H9 (cell line): ENCODE measurements at regions not wholly inside any gene's neighbourhood (a gene's known extent, or its start where the extent isn't known, plus 50 kb on each side); places are given as distances from the start of the nearest gene placed in this dataset.

Experiments
- DNase-seq: peaks from one replicate; pipeline ENCODE4 v3.0.0-alpha.2; 2017
- H2AFZ ChIP-seq: one replicate; pipeline ENCODE4 v1.6.1; 2013; ENCODE audit warnings: mild to moderate bottlenecking, low read length, control low read depth, moderate library complexity
- H2AK5ac ChIP-seq: 2 replicates; pipeline ENCODE4 v1.6.1; 2013; ENCODE audit warnings: low read length, control low read depth, mixed read lengths; ENCODE audit not compliant: insufficient read length
- H2BK120ac ChIP-seq: one replicate; pipeline ENCODE4 v1.6.1; 2013; ENCODE audit warnings: low read depth, mild to moderate bottlenecking, low read length, control low read depth, inconsistent platforms; ENCODE audit not compliant: poor library complexity, severe bottlenecking
- H2BK12ac ChIP-seq: 2 replicates; pipeline ENCODE4 v1.6.1; 2013; ENCODE audit warnings: low read length, control low read depth, mixed read lengths, low read depth; ENCODE audit not compliant: insufficient read length
- H2BK15ac ChIP-seq: 2 replicates; pipeline ENCODE4 v1.6.1; 2013; ENCODE audit warnings: low read depth, low read length, control low read depth
- H2BK20ac ChIP-seq: one replicate; pipeline ENCODE4 v1.6.1; 2013; ENCODE audit warnings: low read depth, mild to moderate bottlenecking, low read length, control low read depth, inconsistent platforms; ENCODE audit not compliant: poor library complexity, severe bottlenecking
- H2BK5ac ChIP-seq: 2 replicates; pipeline ENCODE4 v1.6.1; 2013; ENCODE audit warnings: low read length, control low read depth, mixed read lengths; ENCODE audit not compliant: insufficient read length
- H3K14ac ChIP-seq: 2 replicates; pipeline ENCODE4 v1.6.1; 2013; ENCODE audit warnings: low read length, control low read depth; ENCODE audit not compliant: insufficient read depth
- H3K18ac ChIP-seq: 2 replicates; pipeline ENCODE4 v1.6.1; 2013; ENCODE audit warnings: low read depth, mild to moderate bottlenecking, mixed read lengths, low read length, control low read depth; ENCODE audit not compliant: insufficient read length
- H3K23ac ChIP-seq: 2 replicates; pipeline ENCODE4 v1.6.1; 2013; ENCODE audit warnings: low read length, control low read depth, mixed read lengths, low read depth; ENCODE audit not compliant: insufficient read length
- H3K23me2 ChIP-seq: 2 replicates; pipeline ENCODE4 v1.6.1; 2013; ENCODE audit warnings: low read depth, mild to moderate bottlenecking, mixed read lengths, low read length, control low read depth; ENCODE audit not compliant: insufficient read length, poor library complexity, severe bottlenecking
- H3K27ac ChIP-seq: 2 replicates; pipeline ENCODE4 v1.5.1; 2013; ENCODE audit warnings: low read length, control low read depth, mixed read lengths, low read depth; ENCODE audit not compliant: insufficient read length
- H3K27me3 ChIP-seq: 2 replicates; pipeline ENCODE4 v1.6.1; 2013; ENCODE audit warnings: low read length, control low read depth, inconsistent platforms; ENCODE audit not compliant: insufficient read depth
- H3K4ac ChIP-seq: 2 replicates; pipeline ENCODE4 v1.6.1; 2013; ENCODE audit warnings: low read depth, mild to moderate bottlenecking, control low read depth, inconsistent platforms, low read length, moderate library complexity
- H3K4me1 ChIP-seq: 2 replicates; pipeline ENCODE4 v1.6.1; 2013; ENCODE audit warnings: low read length, control low read depth, inconsistent platforms; ENCODE audit not compliant: insufficient read depth
- H3K4me2 ChIP-seq: 2 replicates; pipeline ENCODE4 v1.6.1; 2013; ENCODE audit warnings: low read length, control low read depth, mixed read lengths; ENCODE audit not compliant: insufficient read length, insufficient read depth
- H3K56ac ChIP-seq: 2 replicates; pipeline ENCODE4 v1.6.1; 2013; ENCODE audit warnings: low read depth, mild to moderate bottlenecking, mixed read lengths, low read length, control low read depth; ENCODE audit not compliant: insufficient read length
- H3K79me1 ChIP-seq: 2 replicates; pipeline ENCODE4 v1.6.1; 2013; ENCODE audit warnings: low read depth, mild to moderate bottlenecking, moderate library complexity, low read length, control low read depth, inconsistent platforms; ENCODE audit not compliant: insufficient read depth, poor library complexity, severe bottlenecking
- H3K79me2 ChIP-seq: 2 replicates; pipeline ENCODE4 v1.6.1; 2013; ENCODE audit warnings: low read length, control low read depth, inconsistent platforms; ENCODE audit not compliant: insufficient read depth
- H3K9ac ChIP-seq: 2 replicates; pipeline ENCODE4 v1.6.1; 2013; ENCODE audit warnings: low read length, control low read depth, mixed read lengths; ENCODE audit not compliant: insufficient read length; ENCODE audit errors: extremely low read depth
- H3K9me3 ChIP-seq: one replicate; pipeline ENCODE4 v1.6.1; 2013; ENCODE audit warnings: low read depth, low read length, inconsistent platforms; ENCODE audit not compliant: control insufficient read depth
- H3T11ph ChIP-seq: one replicate; pipeline ENCODE4 v1.6.1; 2013; ENCODE audit warnings: mild to moderate bottlenecking, low read length, control low read depth, inconsistent platforms
- H4K20me1 ChIP-seq: one replicate; pipeline ENCODE4 v1.6.1; 2013; ENCODE audit not compliant: control insufficient read depth, insufficient read length, insufficient read depth
- H4K5ac ChIP-seq: 2 replicates; pipeline ENCODE4 v1.6.1; 2013; ENCODE audit warnings: low read depth, mild to moderate bottlenecking, mixed read lengths, low read length, control low read depth; ENCODE audit not compliant: insufficient read length
- H4K8ac ChIP-seq: replicated peaks from 2 replicates; pipeline ENCODE4 v1.6.1; 2013; ENCODE audit warnings: low read length, control low read depth, mixed read lengths, low read depth; ENCODE audit not compliant: insufficient read length
- H4K91ac ChIP-seq: 2 replicates; pipeline ENCODE4 v1.6.1; 2013; ENCODE audit warnings: low read depth, mild to moderate bottlenecking, moderate library complexity, mixed read lengths, low read length, control low read depth; ENCODE audit not compliant: insufficient read length
- H3K27ac Mint-ChIP-seq, 3 experiments: 2 replicates in 2 of 3; 3 replicates in 1 of 3; pipeline ENCODE4 v1.8.0; 2020 to 2021; ENCODE audit warnings: mixed read lengths in 3 of 3, mild to moderate bottlenecking in 1 of 3, moderate library complexity in 1 of 3
- H3K27me3 Mint-ChIP-seq: 2 replicates; pipeline ENCODE4 v1.8.0; 2021; ENCODE audit warnings: low read depth, mild to moderate bottlenecking, moderate library complexity, mixed read lengths
- H3K36me3 Mint-ChIP-seq, 3 experiments: 2 replicates in 2 of 3; 3 replicates in 1 of 3; pipeline ENCODE4 v1.8.0; 2020 to 2021; ENCODE audit warnings: low read depth in 3 of 3, mixed read lengths in 3 of 3; ENCODE audit not compliant: insufficient read depth in 1 of 3
- H3K4me1 Mint-ChIP-seq, 2 experiments: 2 replicates each; pipeline ENCODE4 v1.8.0; 2020; ENCODE audit warnings: mixed read lengths in 2 of 2
- H3K4me3 Mint-ChIP-seq, 2 experiments: 2 replicates in 1 of 2; 3 replicates in 1 of 2; pipeline ENCODE4 v1.8.0; 2020 to 2021; ENCODE audit warnings: mild to moderate bottlenecking in 2 of 2, mixed read lengths in 2 of 2, moderate library complexity in 1 of 2
- H3K9me3 Mint-ChIP-seq, 2 experiments: 2 replicates in 1 of 2; 3 replicates in 1 of 2; pipeline ENCODE4 v1.8.0; 2020; ENCODE audit warnings: mild to moderate bottlenecking in 2 of 2, mixed read lengths in 2 of 2, moderate library complexity in 1 of 2
- CTCF ChIP-seq: fragments of 200-600 bp; sonication (generic); conservative IDR thresholded peaks from 3 replicates; pipeline ENCODE4 v1.8.0; 2021; ENCODE audit warnings: antibody characterized with exemption, mild to moderate bottlenecking
- WGBS: extraction: QIAGEN DNeasy Blood & Tissue Kit; methylation state at CpG from one replicate; pipeline ENCODE4 v1.1.7; 2013; ENCODE audit warnings: missing lambda C conversion rate, low lambda C conversion rate, mixed read lengths; ENCODE audit not compliant: insufficient read length; ENCODE audit errors: extremely low coverage; 5-methylcytosine and 5-hydroxymethylcytosine counted together

- H3K9me3 Mint-ChIP-seq: peaks cover 72 to 91% of the 10 kb centered on the region in 2 experiments
Observed at GRCh38 chr14:105839425-105840265, 313.3 kb downstream of the TMEM121 start.

More at GRCh38 chr14:105839425-105840265, 313.3 kb downstream of the TMEM121 start:
- Histone ChIP-seq H4K8ac (no peak overlapping the region), H3K4ac (no peak overlapping the region), H3K56ac (no peak overlapping the region), H3K9ac (no peak overlapping the region), H3K4me2 (no peak overlapping the region), H3K14ac (no peak overlapping the region), H3K27me3 (no peaks in the 10 kb centered on the region), H3K79me2 (no peaks in the 10 kb centered on the region), H3K18ac (no peak overlapping the region), H2AK5ac (no peak overlapping the region), H2BK5ac (no peak overlapping the region), H4K91ac (no peak overlapping the region), H2BK20ac (no peak overlapping the region), H4K20me1 (no peaks in the 10 kb centered on the region), H3K79me1 (no peaks in the 10 kb centered on the region), H2BK12ac (no peak overlapping the region), H4K5ac (no peak overlapping the region), H3K23me2 (no peaks in the 10 kb centered on the region), H3K27ac (no peak overlapping the region), H3K23ac (no peak overlapping the region), H3K9me3 (peaks cover 94% of the 10 kb centered on the region), H2BK15ac (no peak overlapping the region), H3T11ph (no peak overlapping the region), H2BK120ac (no peak overlapping the region), H3K4me1 (no peaks in the 10 kb centered on the region), H2AFZ (no peak overlapping the region)
- Mint-ChIP-seq H3K4me3 (no peak overlapping the region), H3K36me3 (peaks cover 14 to 41% (median 24%) of the 10 kb centered on the region in 3 experiments; a peak in 6 of 7 replicates), H3K27me3 (peaks cover 4% of the 10 kb centered on the region), H3K4me1 (no peaks in the 10 kb centered on the region), H3K27ac (no peak overlapping the region)
- TF ChIP-seq CTCF: no peak
- no CpG with 5 or more reads among the region's 20 CpGs for WGBS
- peak; percentile 8 for DNase-seq
